Parathyroid adenoma (tissue), 2 donors: ENCODE measurements at regions not wholly inside any gene's neighbourhood (a gene's known extent, or its start where the extent isn't known, plus 50 kb on each side); places are given as distances from the start of the nearest gene placed in this dataset.

Experiments
- H2AFZ ChIP-seq: fragments of 300-600 bp; sonication (generic); one replicate; pipeline ENCODE4 v1.7.0; 2017; ENCODE audit warnings: antibody characterized with exemption, mild to moderate bottlenecking
- H3K27ac ChIP-seq: fragments of 300-600 bp; sonication (generic); one replicate; pipeline ENCODE4 v1.7.0; 2017
- H3K27me3 ChIP-seq: fragments of 300-600 bp; sonication (generic); one replicate; pipeline ENCODE4 v1.7.0; 2017; ENCODE audit warnings: low read length; ENCODE audit not compliant: control insufficient read depth, insufficient read depth
- H3K36me3 ChIP-seq: fragments of 300-600 bp; sonication (generic); one replicate; pipeline ENCODE4 v1.7.0; 2017; ENCODE audit warnings: low read length; ENCODE audit not compliant: control insufficient read depth, insufficient read depth
- H3K4me1 ChIP-seq: fragments of 300-600 bp; sonication (generic); one replicate; pipeline ENCODE4 v1.7.0; 2017; ENCODE audit warnings: control low read depth
- H3K4me2 ChIP-seq: fragments of 300-600 bp; sonication (generic); one replicate; pipeline ENCODE4 v1.7.0; 2017; ENCODE audit warnings: low read length
- H3K4me3 ChIP-seq: fragments of 300-600 bp; sonication (generic); one replicate; pipeline ENCODE4 v1.7.0; 2017; ENCODE audit warnings: low read depth, low read length
- H3K79me2 ChIP-seq: fragments of 300-600 bp; sonication (generic); one replicate; pipeline ENCODE4 v1.7.0; 2017; ENCODE audit warnings: control low read depth
- H3K9ac ChIP-seq: fragments of 300-600 bp; sonication (generic); one replicate; pipeline ENCODE4 v1.7.0; 2017; ENCODE audit warnings: mild to moderate bottlenecking
- H3K9me3 ChIP-seq: fragments of 300-600 bp; sonication (generic); one replicate; pipeline ENCODE4 v1.7.0; 2017; ENCODE audit warnings: low read length; ENCODE audit not compliant: control insufficient read depth
- CTCF ChIP-seq: fragments of 300-600 bp; sonication (generic); IDR thresholded peaks from one replicate; pipeline ENCODE4 v1.7.0; 2017; ENCODE audit warnings: antibody characterized with exemption, mild to moderate bottlenecking
- donor health status: primary hyperparathyroidism.

GRCh38 chr16:64290461-64290860 lies 831.4 kb downstream of the CDH11 start:
- TF ChIP-seq CTCF: no peak
- no peak overlapping the region for H3K4me3 ChIP-seq
- no peaks in the 10 kb centered on the region for H3K4me1 ChIP-seq
- no peak overlapping the region for H3K27ac ChIP-seq
- no peak overlapping the region for H3K9ac ChIP-seq
- H3K4me2 ChIP-seq: no peak overlapping the region
- H3K9me3 ChIP-seq: no peaks in the 10 kb centered on the region
- H3K79me2 ChIP-seq: no peaks in the 10 kb centered on the region
- H2AFZ ChIP-seq: no peak overlapping the region
- no peaks in the 10 kb centered on the region for H3K36me3 ChIP-seq
- H3K27me3 ChIP-seq: no peaks in the 10 kb centered on the region

- no peak overlapping the region for H3K27ac ChIP-seq
- no peaks in the 10 kb centered on the region for H3K79me2 ChIP-seq
- no peak for TF ChIP-seq CTCF
- no peak overlapping the region for H3K4me2 ChIP-seq
- H3K9me3 ChIP-seq: no peaks in the 10 kb centered on the region
- H2AFZ ChIP-seq: no peak overlapping the region
- H3K27me3 ChIP-seq: no peaks in the 10 kb centered on the region
- no peaks in the 10 kb centered on the region for H3K36me3 ChIP-seq
- H3K4me1 ChIP-seq: no peaks in the 10 kb centered on the region
- H3K4me3 ChIP-seq: no peak overlapping the region
- no peak overlapping the region for H3K9ac ChIP-seq
Observed at GRCh38 chr16:64287655-64288528, 834.0 kb downstream of the CDH11 start.

DNA sequence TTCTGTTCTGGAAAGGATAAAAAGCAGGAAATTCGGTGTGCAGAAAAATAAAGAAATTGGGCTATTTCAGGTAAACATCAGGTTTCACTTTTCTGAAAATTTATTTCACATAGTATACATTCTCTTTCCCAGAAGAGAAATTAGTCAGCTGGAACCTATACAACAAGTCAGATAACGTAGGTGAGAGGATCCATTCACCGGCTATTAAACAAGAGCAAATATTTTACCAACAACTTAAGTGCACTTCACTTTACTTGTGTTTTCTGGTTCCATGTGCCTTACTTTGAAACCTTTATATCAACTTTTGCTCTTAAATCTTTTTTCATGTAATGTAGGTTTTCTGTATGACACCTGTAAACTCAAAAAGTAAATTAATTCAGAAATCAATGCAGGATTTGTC lies 839.7 kb downstream of the CDH11 start:
- Histone ChIP-seq H3K9ac (no peak overlapping the region), H3K79me2 (no peaks in the 10 kb centered on the region), H3K4me2 (no peak overlapping the region), H2AFZ (no peak overlapping the region), H3K27me3 (no peaks in the 10 kb centered on the region), H3K27ac (no peak overlapping the region), H3K4me1 (no peaks in the 10 kb centered on the region), H3K4me3 (no peak overlapping the region), H3K9me3 (no peaks in the 10 kb centered on the region), H3K36me3 (no peaks in the 10 kb centered on the region)
- no peak for TF ChIP-seq CTCF

DNA sequence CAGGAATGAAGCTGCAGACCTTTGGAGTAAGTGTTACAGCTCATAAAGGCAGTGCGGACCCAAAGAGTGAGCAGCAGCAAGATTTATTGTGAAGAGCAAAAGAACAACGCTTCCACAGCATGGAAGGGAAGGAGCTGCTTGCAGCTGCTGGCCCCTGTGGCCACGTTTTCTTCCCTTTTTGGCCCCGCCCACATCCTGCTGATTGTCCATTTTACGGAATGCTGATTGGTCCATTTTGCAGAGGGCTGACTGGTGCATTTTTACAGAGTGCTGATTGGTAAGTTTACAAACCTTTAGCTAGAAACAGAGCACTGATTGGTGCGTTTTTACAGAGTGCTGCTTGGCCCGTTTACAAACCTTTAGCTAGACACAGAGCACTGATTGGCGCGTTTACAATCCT lies 841.5 kb downstream of the CDH11 start:
- no peak overlapping the region for H2AFZ ChIP-seq
- no peak overlapping the region for H3K27ac ChIP-seq
- H3K9ac ChIP-seq: no peak overlapping the region
- H3K4me1 ChIP-seq: no peaks in the 10 kb centered on the region
- H3K79me2 ChIP-seq: no peaks in the 10 kb centered on the region
- no peak overlapping the region for H3K4me2 ChIP-seq
- no peaks in the 10 kb centered on the region for H3K9me3 ChIP-seq
- TF ChIP-seq CTCF: no peak
- no peaks in the 10 kb centered on the region for H3K27me3 ChIP-seq
- no peak overlapping the region for H3K4me3 ChIP-seq
- no peaks in the 10 kb centered on the region for H3K36me3 ChIP-seq

DNA sequence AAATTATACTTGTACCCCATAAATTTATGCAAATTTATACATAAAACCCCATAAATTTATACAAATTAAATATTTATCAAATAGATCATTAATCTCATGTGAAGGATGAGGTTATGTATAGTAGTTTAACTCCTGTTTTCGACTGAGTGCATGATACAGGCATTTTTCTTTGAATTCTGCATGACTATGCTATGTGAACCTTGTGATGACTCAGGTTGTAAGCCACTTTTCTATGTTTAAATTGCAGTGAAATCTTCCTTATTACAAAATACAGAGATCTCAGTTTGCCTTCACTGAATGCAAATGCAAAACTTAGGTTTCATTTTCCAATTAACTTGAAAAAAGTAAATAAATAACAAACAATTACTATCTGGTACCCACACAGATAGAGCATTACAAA lies 843.7 kb downstream of the CDH11 start:
- TF ChIP-seq CTCF: no peak
- no peak overlapping the region for H3K4me2 ChIP-seq
- no peaks in the 10 kb centered on the region for H3K36me3 ChIP-seq
- H2AFZ ChIP-seq: no peak overlapping the region
- no peak overlapping the region for H3K4me3 ChIP-seq
- H3K9ac ChIP-seq: no peak overlapping the region
- H3K9me3 ChIP-seq: no peaks in the 10 kb centered on the region
- no peaks in the 10 kb centered on the region for H3K79me2 ChIP-seq
- H3K27me3 ChIP-seq: no peaks in the 10 kb centered on the region
- H3K4me1 ChIP-seq: no peaks in the 10 kb centered on the region
- H3K27ac ChIP-seq: no peak overlapping the region
